ENCODE measurements at regions not wholly inside any gene's neighbourhood (a gene's known extent, or its start where the extent isn't known, plus 50 kb on each side); places are given as distances from the start of the nearest gene placed in this dataset.

DNA sequence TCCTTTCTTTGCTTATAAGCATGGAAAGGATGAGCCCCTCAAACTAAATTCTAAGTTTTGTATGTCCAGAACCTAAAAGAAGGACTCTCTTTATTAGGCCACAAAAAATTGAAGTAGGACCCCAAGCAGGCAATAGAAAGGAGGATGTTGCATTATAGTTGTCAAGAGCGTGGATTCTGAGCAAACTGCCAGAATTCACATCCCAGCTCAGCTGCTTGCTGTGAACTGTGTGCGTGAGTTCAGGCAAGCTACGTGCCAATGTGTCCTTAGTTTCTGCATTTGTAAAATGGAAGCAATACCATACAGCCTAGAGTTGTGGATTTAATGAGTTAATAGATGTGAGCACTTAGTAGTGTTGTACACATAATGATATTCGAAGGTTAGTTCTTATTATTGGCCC lies 70.6 kb upstream of the SLC44A1 start:
- TF ChIP-seq CTCF (conservative IDR thresholded peaks at IDR 0.05; ENCODE audit: low read length) (no peak), EZH2phosphoT487 (IDR thresholded peaks at IDR 0.05; ENCODE audit: borderline replicate concordance, low read depth, low read length) (no peak)

All from OCI-LY7 (cell line).